Glutamatergic neuron (in vitro differentiated cells): ENCODE measurements at regions not wholly inside any gene's neighbourhood (a gene's known extent, or its start where the extent isn't known, plus 50 kb on each side); places are given as distances from the start of the nearest gene placed in this dataset.
"Not testable (repeated sequence)": the region's sequence is repeated elsewhere in the genome, so short reads cannot be mapped to it uniquely, and the experiment has no call there.

Source experiments
- DNase-seq: peaks from one replicate; pipeline ENCODE4 v3.0.0; 2022
- H3K27ac Mint-ChIP-seq: one replicate; pipeline ENCODE4 v1.8.0; 2020; ENCODE audit warnings: mild to moderate bottlenecking, mixed read lengths, inconsistent platforms; ENCODE audit not compliant: unreplicated experiment
- H3K27me3 Mint-ChIP-seq: one replicate; pipeline ENCODE4 v1.8.0; 2020; ENCODE audit warnings: mild to moderate bottlenecking, moderate library complexity, mixed read lengths, inconsistent platforms; ENCODE audit not compliant: unreplicated experiment
- H3K36me3 Mint-ChIP-seq: one replicate; pipeline ENCODE4 v1.8.0; 2020; ENCODE audit warnings: mild to moderate bottlenecking, mixed read lengths, inconsistent platforms; ENCODE audit not compliant: unreplicated experiment
- H3K4me1 Mint-ChIP-seq: one replicate; pipeline ENCODE4 v1.8.0; 2020; ENCODE audit warnings: mild to moderate bottlenecking, low read depth, mixed read lengths, inconsistent platforms; ENCODE audit not compliant: unreplicated experiment
- H3K4me3 Mint-ChIP-seq: one replicate; pipeline ENCODE4 v1.8.0; 2020; ENCODE audit warnings: mild to moderate bottlenecking, mixed read lengths, inconsistent platforms; ENCODE audit not compliant: unreplicated experiment
- H3K9me3 Mint-ChIP-seq: one replicate; pipeline ENCODE4 v1.8.0; 2020; ENCODE audit warnings: mild to moderate bottlenecking, moderate library complexity, mixed read lengths, inconsistent platforms; ENCODE audit not compliant: unreplicated experiment
- CTCF ChIP-seq: fragments of 200-600 bp; sonication (generic); IDR thresholded peaks from one replicate; pipeline ENCODE4 v1.5.0; 2021; ENCODE audit not compliant: partially characterized antibody, unreplicated experiment

GRCh38 chr4:126664839-126665238 is 967.9 kb upstream of the INTU start:
- no peaks in the 10 kb centered on the region for H3K4me1 Mint-ChIP-seq
- no peaks in the 10 kb centered on the region for H3K27me3 Mint-ChIP-seq
- H3K9me3 Mint-ChIP-seq = no peaks in the 10 kb centered on the region
- no peaks in the 10 kb centered on the region for H3K36me3 Mint-ChIP-seq
- H3K4me3 Mint-ChIP-seq = no peak overlapping the region
- H3K27ac Mint-ChIP-seq = no peak overlapping the region
- TF ChIP-seq CTCF = no peak
- no peak for DNase-seq

GRCh38 chr4:126670038-126670437 is 962.7 kb upstream of the INTU start:
- not testable (repeated sequence) for DNase-seq, H3K4me1 Mint-ChIP-seq

GRCh38 chr4:126678618-126679017 is 954.1 kb upstream of the INTU start:
- no peak for TF ChIP-seq CTCF
- DNase-seq = no peak
- H3K9me3 Mint-ChIP-seq = no peaks in the 10 kb centered on the region
- H3K4me3 Mint-ChIP-seq = no peak overlapping the region
- H3K27me3 Mint-ChIP-seq = no peaks in the 10 kb centered on the region
- no peak overlapping the region for H3K27ac Mint-ChIP-seq
- no peaks in the 10 kb centered on the region for H3K4me1 Mint-ChIP-seq
- H3K36me3 Mint-ChIP-seq = no peaks in the 10 kb centered on the region

More at GRCh38 chr4:126670038-126670437, 962.7 kb upstream of the INTU start:
- not testable (repeated sequence) for H3K4me3 Mint-ChIP-seq, H3K27ac Mint-ChIP-seq, H3K36me3 Mint-ChIP-seq, H3K9me3 Mint-ChIP-seq, H3K27me3 Mint-ChIP-seq

- no peak overlapping the region for H3K27ac Mint-ChIP-seq
- no peaks in the 10 kb centered on the region for H3K36me3 Mint-ChIP-seq
- no peaks in the 10 kb centered on the region for H3K4me1 Mint-ChIP-seq
- no peak overlapping the region for H3K4me3 Mint-ChIP-seq
- no peaks in the 10 kb centered on the region for H3K27me3 Mint-ChIP-seq
- no peak for DNase-seq
- no peak for TF ChIP-seq CTCF
- no peaks in the 10 kb centered on the region for H3K9me3 Mint-ChIP-seq
Observed at GRCh38 chr4:126679303-126679702, 953.5 kb upstream of the INTU start.

GRCh38 chr4:126682250-126682649 is 950.5 kb upstream of the INTU start:
- Mint-ChIP-seq H3K9me3 (no peaks in the 10 kb centered on the region), H3K4me1 (no peaks in the 10 kb centered on the region), H3K4me3 (no peak overlapping the region), H3K36me3 (no peaks in the 10 kb centered on the region), H3K27ac (no peak overlapping the region), H3K27me3 (no peaks in the 10 kb centered on the region)
- TF ChIP-seq CTCF = no peak
- DNase-seq = no peak

GRCh38 chr4:126686491-126686890 is 946.3 kb upstream of the INTU start:
- Mint-ChIP-seq H3K36me3 (no peaks in the 10 kb centered on the region), H3K4me3 (no peak overlapping the region), H3K27me3 (no peaks in the 10 kb centered on the region), H3K27ac (no peak overlapping the region), H3K9me3 (no peaks in the 10 kb centered on the region), H3K4me1 (no peaks in the 10 kb centered on the region)
- DNase-seq = no peak
- TF ChIP-seq CTCF = no peak
